IMR-90 (cell line): ENCODE measurements at regions not wholly inside any gene's neighbourhood (a gene's known extent, or its start where the extent isn't known, plus 50 kb on each side); places are given as distances from the start of the nearest gene placed in this dataset.

Experiments used
- ATAC-seq: fragments of 200-7000 bp; cut with Tn5 transposase; 2 replicates; pipeline ENCODE4 v1.9.1; 2020; ENCODE audit warnings: low read depth, mild to moderate bottlenecking, moderate library complexity
- BruUV-seq: library from RNA; stranded (reverse); fragments of 400-500 nt; replicated peaks from 2 replicates; lab custom pipeline; 2021; lab: Mats Ljungman, UMichigan
- CTCF ChIA-PET: fragments of 300-600 bp; formaldehyde crosslinking; extraction: SDS; loops from one replicate; lab custom pipeline; 2021; ENCODE audit warnings: antibody characterized with exemption; lab: Yijun Ruan, JAX
- POLR2A ChIA-PET: fragments of 300-600 bp; sonication (Branson Sonifier 250); formaldehyde crosslinking; loops from one replicate; lab custom pipeline; 2022; ENCODE audit warnings: antibody characterized with exemption; ENCODE audit not compliant: unreplicated experiment; lab: Charles Lee
- DNase-seq: peaks from one replicate; pipeline ENCODE4 v3.0.0; 2013
- H2AFZ ChIP-seq: replicated peaks from 2 replicates; pipeline ENCODE3; 2013; ENCODE audit warnings: low read length, mild to moderate bottlenecking; ENCODE audit not compliant: poor library complexity
- H2AK5ac ChIP-seq: 2 replicates; pipeline ENCODE4 v1.6.1; 2013; ENCODE audit warnings: low read depth, low read length, inconsistent platforms
- H2AK9ac ChIP-seq: replicated peaks from 2 replicates; pipeline ENCODE3; 2013; ENCODE audit warnings: mild to moderate bottlenecking, low read depth, low read length, moderate library complexity; ENCODE audit not compliant: poor library complexity
- H2BK120ac ChIP-seq: 2 replicates; pipeline ENCODE4 v1.6.1; 2013; ENCODE audit warnings: low read depth, low read length, inconsistent platforms
- H2BK15ac ChIP-seq: 3 replicates; pipeline ENCODE4 v1.6.1; 2013; ENCODE audit warnings: low read depth, low read length, inconsistent platforms
- H2BK20ac ChIP-seq: 2 replicates; pipeline ENCODE4 v1.6.1; 2013; ENCODE audit warnings: low read depth, mild to moderate bottlenecking, inconsistent platforms, low read length, moderate library complexity
- H2BK5ac ChIP-seq: 2 replicates; pipeline ENCODE4 v1.6.1; 2013; ENCODE audit warnings: mild to moderate bottlenecking, low read depth, low read length, inconsistent platforms; ENCODE audit not compliant: poor library complexity, severe bottlenecking
- H3K14ac ChIP-seq: replicated peaks from 2 replicates; pipeline ENCODE4 v1.6.1; 2013; ENCODE audit warnings: low read depth, low read length, inconsistent platforms
- H3K18ac ChIP-seq: 2 replicates; pipeline ENCODE4 v1.6.1; 2013; ENCODE audit warnings: low read depth, low read length, control low read depth
- H3K23ac ChIP-seq: 2 replicates; pipeline ENCODE4 v1.6.1; 2013; ENCODE audit warnings: low read depth, low read length, inconsistent platforms
- H3K27ac ChIP-seq: 2 replicates; pipeline ENCODE4 v1.5.1; 2013; ENCODE audit warnings: mild to moderate bottlenecking, control low read depth, low read length; ENCODE audit not compliant: insufficient read depth
- H3K27me3 ChIP-seq: 2 replicates; pipeline ENCODE4 v1.6.1; 2013; ENCODE audit warnings: low read length; ENCODE audit not compliant: control insufficient read depth, insufficient read depth
- H3K36me3 ChIP-seq: 2 replicates; pipeline ENCODE4 v1.6.1; 2013; ENCODE audit warnings: low read length, mixed read lengths; ENCODE audit not compliant: control insufficient read depth, insufficient read depth
- H3K4ac ChIP-seq: 2 replicates; pipeline ENCODE4 v1.6.1; 2013; ENCODE audit warnings: low read depth, low read length, inconsistent platforms
- H3K4me1 ChIP-seq: 2 replicates; pipeline ENCODE4 v1.6.1; 2013; ENCODE audit warnings: low read length, mixed read lengths; ENCODE audit not compliant: control insufficient read depth, insufficient read depth
- H3K4me2 ChIP-seq: 2 replicates; pipeline ENCODE4 v1.6.1; 2013; ENCODE audit warnings: low read depth, mild to moderate bottlenecking, control low read depth, low read length, moderate library complexity
- H3K4me3 ChIP-seq: 2 replicates; pipeline ENCODE4 v1.5.1; 2013; ENCODE audit warnings: low read depth, mild to moderate bottlenecking, control low read depth, low read length, moderate library complexity; ENCODE audit not compliant: insufficient read depth
- H3K56ac ChIP-seq: 2 replicates; pipeline ENCODE4 v1.6.1; 2013; ENCODE audit warnings: low read length, inconsistent platforms; ENCODE audit not compliant: insufficient read depth; ENCODE audit errors: extremely low read depth
- H3K79me1 ChIP-seq, 2 experiments: 2 replicates each; pipeline ENCODE4 v1.6.1; 2013; ENCODE audit warnings: low read length in 2 of 2, inconsistent platforms in 1 of 2, low read depth in 1 of 2
- H3K9ac ChIP-seq: 2 replicates; pipeline ENCODE4 v1.6.1; 2013; ENCODE audit warnings: low read depth, low read length, control low read depth
- H3K9me1 ChIP-seq: 2 replicates; pipeline ENCODE4 v1.6.1; 2013; ENCODE audit warnings: low read length, inconsistent platforms; ENCODE audit not compliant: insufficient read depth
- H3K9me3 ChIP-seq: 2 replicates; pipeline ENCODE4 v1.6.1; 2013; ENCODE audit warnings: low read length; ENCODE audit not compliant: control insufficient read depth, insufficient read depth
- H4K20me1 ChIP-seq: 2 replicates; pipeline ENCODE4 v1.6.1; 2013; ENCODE audit warnings: low read length, inconsistent platforms; ENCODE audit not compliant: insufficient read depth
- H4K5ac ChIP-seq: 2 replicates; pipeline ENCODE4 v1.6.1; 2013; ENCODE audit warnings: mild to moderate bottlenecking, low read depth, low read length, control low read depth
- H4K8ac ChIP-seq, 2 experiments: 2 replicates each; pipeline ENCODE4 v1.6.1; 2013; ENCODE audit warnings: low read depth in 2 of 2, low read length in 2 of 2, control low read depth in 1 of 2, inconsistent platforms in 1 of 2
- H4K91ac ChIP-seq: 2 replicates; pipeline ENCODE4 v1.6.1; 2013; ENCODE audit warnings: low read depth, low read length, inconsistent platforms; ENCODE audit not compliant: insufficient read depth
- BHLHE40 ChIP-seq: fragments of 150-350 bp; IDR thresholded peaks from 2 replicates; pipeline ENCODE4 v1.6.1; 2016; ENCODE audit warnings: mild to moderate bottlenecking, low read depth, low read length
- CEBPB ChIP-seq: IDR thresholded peaks from 2 replicates; pipeline ENCODE4 v1.6.1; 2012; ENCODE audit warnings: low read depth, low read length, improper control_type of control experiment
- CHD1 ChIP-seq: IDR thresholded peaks from 2 replicates; pipeline ENCODE4 v1.6.1; 2012; ENCODE audit warnings: low read depth, low read length, improper control_type of control experiment
- FOS ChIP-seq: fragments of 150-350 bp; IDR thresholded peaks from 2 replicates; pipeline ENCODE4 v1.6.1; 2016; ENCODE audit warnings: low read depth, low read length
- MAFK ChIP-seq: IDR thresholded peaks from 2 replicates; pipeline ENCODE4 v1.6.1; 2012; ENCODE audit warnings: low read depth, low read length, improper control_type of control experiment
- MAZ ChIP-seq: IDR thresholded peaks from 2 replicates; pipeline ENCODE4 v1.6.1; 2012; ENCODE audit warnings: low read depth, mild to moderate bottlenecking, low read length, improper control_type of control experiment, moderate library complexity, borderline replicate concordance
- MXI1 ChIP-seq: IDR thresholded peaks from 2 replicates; pipeline ENCODE4 v1.6.1; 2012; ENCODE audit warnings: low read depth, mild to moderate bottlenecking, low read length, moderate library complexity, borderline replicate concordance
- NFE2L2 ChIP-seq: fragments of 150-350 bp; IDR thresholded peaks from 2 replicates; pipeline ENCODE4 v1.6.1; 2016; ENCODE audit warnings: low read depth, mild to moderate bottlenecking, low read length
- POLR2A ChIP-seq: IDR thresholded peaks from 2 replicates; pipeline ENCODE4 v1.6.1; 2012; ENCODE audit warnings: mild to moderate bottlenecking, low read depth, low read length
- RAD21 ChIP-seq: IDR thresholded peaks from 2 replicates; pipeline ENCODE4 v1.6.1; 2012; ENCODE audit warnings: low read length, improper control_type of control experiment
- RCOR1 ChIP-seq: IDR thresholded peaks from 2 replicates; pipeline ENCODE4 v1.6.1; 2012; ENCODE audit warnings: mild to moderate bottlenecking, low read length, improper control_type of control experiment; ENCODE audit not compliant: insufficient replicate concordance
- RFX5 ChIP-seq: IDR thresholded peaks from 2 replicates; pipeline ENCODE4 v1.8.0; 2012; ENCODE audit warnings: low read depth, mild to moderate bottlenecking, low read length, moderate library complexity
- SMC3 ChIP-seq: fragments of 150-350 bp; IDR thresholded peaks from 2 replicates; pipeline ENCODE4 v1.6.1; 2016; ENCODE audit warnings: low read depth, mild to moderate bottlenecking, antibody characterized with exemption, low read length, moderate library complexity
- WGBS, 2 experiments: methylation state at CpG; one replicate each; pipeline versions ENCODE4 v1.1.5 to v1.1.7; 2013; ENCODE audit warnings: missing lambda C conversion rate in 2 of 2; ENCODE audit not compliant: insufficient read length in 1 of 2; ENCODE audit errors: extremely low coverage in 2 of 2; 5-methylcytosine and 5-hydroxymethylcytosine counted together
- dilution Hi-C: fragments of 300-500 bp; cut with HindIII; formaldehyde crosslinking; loops from one replicate; pipeline ENCODE4 v1.14.3; 2018; ENCODE audit warnings: low sequenced_read_pairs; ENCODE audit not compliant: unreplicated experiment
- in situ Hi-C: fragments of 300-500 bp; cut with MboI; formaldehyde crosslinking; loops from 3 replicates; pipeline ENCODE4 v1.14.3; 2019; ENCODE audit warnings: low sequenced_read_pairs, inconsistent platforms, mixed read lengths
- intact Hi-C: fragments of 100-400 bp; cut with micrococcal nuclease; formaldehyde crosslinking; loops from 2 replicates; pipeline ENCODE4 v1.10.0; 2022
- TF ChIP-seq, protein P1 (sequence below): conservative IDR thresholded peaks from 2 replicates; pipeline ENCODE4 v1.5.1; 2012; ENCODE audit warnings: mild to moderate bottlenecking, low read depth, low read length, improper control_type of control experiment
- TF ChIP-seq, protein P2 (sequence below): fragments of 150-350 bp; IDR thresholded peaks from 2 replicates; pipeline ENCODE4 v1.6.1; 2017; ENCODE audit warnings: mild to moderate bottlenecking, antibody characterized with exemption, low read length, low read depth
- TF ChIP-seq, protein P3 (sequence below): fragments of 150-350 bp; IDR thresholded peaks from 2 replicates; pipeline ENCODE4 v1.6.1; 2016; ENCODE audit warnings: low read depth, mild to moderate bottlenecking, low read length, moderate library complexity, borderline replicate concordance

DNA sequence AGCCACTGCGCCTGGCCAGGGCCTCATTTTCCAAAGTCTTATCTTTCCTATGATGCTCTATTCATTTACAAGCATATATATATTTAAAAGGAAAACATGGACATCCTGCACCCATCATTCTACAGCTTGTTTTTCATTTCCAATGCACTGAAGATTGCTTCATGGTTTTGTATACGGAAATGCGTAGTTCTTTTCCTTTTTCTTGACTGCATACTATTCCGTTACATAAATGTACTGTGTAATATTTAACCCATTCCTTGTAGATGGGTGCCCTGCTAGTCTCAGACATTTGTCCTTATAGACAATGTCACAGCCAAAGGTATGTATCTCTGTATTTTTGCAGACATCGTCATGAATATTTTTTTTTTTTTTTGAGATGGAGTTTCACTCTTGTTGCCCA is 257.0 kb downstream of the ASMT start:
- H3K4ac ChIP-seq, result no peak overlapping the region
- in situ Hi-C loops (no loop called here), dilution Hi-C loops (no loop called here), intact Hi-C loops (no loop called here)
- H3K23ac ChIP-seq, result no peak overlapping the region
- H4K5ac ChIP-seq, result no peak overlapping the region
- WGBS, 2 experiments, result 20% methylated on average over 1 of the region's 5 CpGs; no CpG with 5 or more reads in 1 of the 2 experiments
- ATAC-seq (no peak), DNase-seq (no peak)
- H3K14ac ChIP-seq, result no peak overlapping the region
- no peak overlapping the region for H3K9ac ChIP-seq
- no peak overlapping the region for H4K8ac ChIP-seq
- no peak overlapping the region for H3K4me2 ChIP-seq
- H2AFZ ChIP-seq, result no peak overlapping the region
- no peak overlapping the region for H2BK120ac ChIP-seq
- TF ChIP-seq CHD1 (no peak), MXI1 (no peak), CEBPB (no peak), SMC3 (no peak), RFX5 (no peak), POLR2A (no peak), FOS (no peak), NFE2L2 (no peak), BHLHE40 (no peak), RAD21 (no peak), RCOR1 (no peak), MAFK (no peak), MAZ (no peak)
- TF ChIP-seq, protein P1, sequence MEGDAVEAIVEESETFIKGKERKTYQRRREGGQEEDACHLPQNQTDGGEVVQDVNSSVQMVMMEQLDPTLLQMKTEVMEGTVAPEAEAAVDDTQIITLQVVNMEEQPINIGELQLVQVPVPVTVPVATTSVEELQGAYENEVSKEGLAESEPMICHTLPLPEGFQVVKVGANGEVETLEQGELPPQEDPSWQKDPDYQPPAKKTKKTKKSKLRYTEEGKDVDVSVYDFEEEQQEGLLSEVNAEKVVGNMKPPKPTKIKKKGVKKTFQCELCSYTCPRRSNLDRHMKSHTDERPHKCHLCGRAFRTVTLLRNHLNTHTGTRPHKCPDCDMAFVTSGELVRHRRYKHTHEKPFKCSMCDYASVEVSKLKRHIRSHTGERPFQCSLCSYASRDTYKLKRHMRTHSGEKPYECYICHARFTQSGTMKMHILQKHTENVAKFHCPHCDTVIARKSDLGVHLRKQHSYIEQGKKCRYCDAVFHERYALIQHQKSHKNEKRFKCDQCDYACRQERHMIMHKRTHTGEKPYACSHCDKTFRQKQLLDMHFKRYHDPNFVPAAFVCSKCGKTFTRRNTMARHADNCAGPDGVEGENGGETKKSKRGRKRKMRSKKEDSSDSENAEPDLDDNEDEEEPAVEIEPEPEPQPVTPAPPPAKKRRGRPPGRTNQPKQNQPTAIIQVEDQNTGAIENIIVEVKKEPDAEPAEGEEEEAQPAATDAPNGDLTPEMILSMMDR, result no peak
- TF ChIP-seq, protein P2, sequence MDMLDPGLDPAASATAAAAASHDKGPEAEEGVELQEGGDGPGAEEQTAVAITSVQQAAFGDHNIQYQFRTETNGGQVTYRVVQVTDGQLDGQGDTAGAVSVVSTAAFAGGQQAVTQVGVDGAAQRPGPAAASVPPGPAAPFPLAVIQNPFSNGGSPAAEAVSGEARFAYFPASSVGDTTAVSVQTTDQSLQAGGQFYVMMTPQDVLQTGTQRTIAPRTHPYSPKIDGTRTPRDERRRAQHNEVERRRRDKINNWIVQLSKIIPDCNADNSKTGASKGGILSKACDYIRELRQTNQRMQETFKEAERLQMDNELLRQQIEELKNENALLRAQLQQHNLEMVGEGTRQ, result no peak
- TF ChIP-seq, protein P3, sequence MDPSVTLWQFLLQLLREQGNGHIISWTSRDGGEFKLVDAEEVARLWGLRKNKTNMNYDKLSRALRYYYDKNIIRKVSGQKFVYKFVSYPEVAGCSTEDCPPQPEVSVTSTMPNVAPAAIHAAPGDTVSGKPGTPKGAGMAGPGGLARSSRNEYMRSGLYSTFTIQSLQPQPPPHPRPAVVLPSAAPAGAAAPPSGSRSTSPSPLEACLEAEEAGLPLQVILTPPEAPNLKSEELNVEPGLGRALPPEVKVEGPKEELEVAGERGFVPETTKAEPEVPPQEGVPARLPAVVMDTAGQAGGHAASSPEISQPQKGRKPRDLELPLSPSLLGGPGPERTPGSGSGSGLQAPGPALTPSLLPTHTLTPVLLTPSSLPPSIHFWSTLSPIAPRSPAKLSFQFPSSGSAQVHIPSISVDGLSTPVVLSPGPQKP, result no peak
- no peaks in the 10 kb centered on the region for H3K27me3 ChIP-seq
- no peaks in the 10 kb centered on the region for H3K36me3 ChIP-seq
- no peak overlapping the region for H2AK9ac ChIP-seq
- no peak overlapping the region for H2BK15ac ChIP-seq
- no peak overlapping the region for H3K4me3 ChIP-seq
- no peak overlapping the region for H2AK5ac ChIP-seq
- ChIA-PET POLR2A (no interaction called here), CTCF (no interaction called here)
- no peak overlapping the region for H3K27ac ChIP-seq
- no peak overlapping the region for H2BK20ac ChIP-seq
- peaks cover 13% of the 10 kb centered on the region for H3K9me3 ChIP-seq
- H3K18ac ChIP-seq, result no peak overlapping the region
- H2BK5ac ChIP-seq, result no peak overlapping the region
- no peaks in the 10 kb centered on the region for H3K4me1 ChIP-seq
- no TSS peak for BruUV-seq
- no peaks in the 10 kb centered on the region for H3K9me1 ChIP-seq
- no peaks in the 10 kb centered on the region for H3K79me1 ChIP-seq
- H4K91ac ChIP-seq, result no peak overlapping the region
- H3K56ac ChIP-seq, result no peak overlapping the region
- H4K20me1 ChIP-seq, result no peaks in the 10 kb centered on the region
